Activated T-helper 2 cell treated with anti-CD3 and anti-CD28 coated beads, Interferon-gamma antibody, Interleukin-2, Interleukin-4, amounts not matched to agents 10 μg/mL and 5 μg/mL and 100 μg/mL, durations not matched to agents 14 hours and 24 hours and 36 hours (primary cell): ENCODE measurements at regions not wholly inside any gene's neighbourhood (a gene's known extent, or its start where the extent isn't known, plus 50 kb on each side); places are given as distances from the start of the nearest gene placed in this dataset.
"Not testable (repeated sequence)": the region's sequence is repeated elsewhere in the genome, so short reads cannot be mapped to it uniquely, and the experiment has no call there.

Source experiments
- DNase-seq: peaks from one replicate; pipeline ENCODE4 v3.0.0; 2021; ENCODE audit warnings: low spot score
- H3K27ac Mint-ChIP-seq: one replicate; pipeline ENCODE4 v1.8.0; 2021; ENCODE audit warnings: mixed read lengths
- H3K27me3 Mint-ChIP-seq: one replicate; pipeline ENCODE4 v1.8.0; 2021; ENCODE audit warnings: low read depth, mixed read lengths
- H3K36me3 Mint-ChIP-seq: one replicate; pipeline ENCODE4 v1.8.0; 2021; ENCODE audit warnings: low read depth, mixed read lengths
- H3K4me1 Mint-ChIP-seq: one replicate; pipeline ENCODE4 v1.8.0; 2021; ENCODE audit warnings: low read depth, mixed read lengths
- H3K4me3 Mint-ChIP-seq: one replicate; pipeline ENCODE4 v1.8.0; 2021; ENCODE audit warnings: low read depth, mild to moderate bottlenecking, moderate library complexity, mixed read lengths
- H3K9me3 Mint-ChIP-seq: one replicate; pipeline ENCODE4 v1.8.0; 2021; ENCODE audit warnings: mixed read lengths
- intact Hi-C: fragments of 100-400 bp; cut with micrococcal nuclease; formaldehyde crosslinking; loops from one replicate; pipeline ENCODE4 v1.15.1; 2023

GRCh38 chr4:188719794-188720193 is 580.6 kb downstream of the TRIML1 start:
- Mint-ChIP-seq H3K4me1 (no peaks in the 10 kb centered on the region), H3K36me3 (no peaks in the 10 kb centered on the region), H3K27ac (no peak overlapping the region), H3K4me3 (no peak overlapping the region), H3K27me3 (no peaks in the 10 kb centered on the region), H3K9me3 (peaks cover 42% of the 10 kb centered on the region)
- no peak for DNase-seq
- intact Hi-C loops, result no loop called here

- Mint-ChIP-seq H3K4me3 (no peak overlapping the region), H3K27me3 (no peaks in the 10 kb centered on the region), H3K27ac (no peak overlapping the region), H3K9me3 (peaks cover 29% of the 10 kb centered on the region), H3K36me3 (no peaks in the 10 kb centered on the region), H3K4me1 (no peaks in the 10 kb centered on the region)
- no peak for DNase-seq
- intact Hi-C loops, result no loop called here
Observed at GRCh38 chr4:188722911-188723310, 583.7 kb downstream of the TRIML1 start.

- no peaks in the 10 kb centered on the region for H3K27me3 Mint-ChIP-seq
- no peak overlapping the region for H3K4me3 Mint-ChIP-seq
- H3K9me3 Mint-ChIP-seq, result peaks cover 31% of the 10 kb centered on the region
- H3K27ac Mint-ChIP-seq, result no peak overlapping the region
- H3K36me3 Mint-ChIP-seq, result no peaks in the 10 kb centered on the region
- no peaks in the 10 kb centered on the region for H3K4me1 Mint-ChIP-seq
- DNase-seq, result no peak
- intact Hi-C loops, result no loop called here
Observed at GRCh38 chr4:188727746-188728145, 588.5 kb downstream of the TRIML1 start.

GRCh38 chr4:188728359-188728758 is 589.1 kb downstream of the TRIML1 start:
- DNase-seq, result no peak
- H3K27ac Mint-ChIP-seq, result no peak overlapping the region
- intact Hi-C loops, result no loop called here
- no peaks in the 10 kb centered on the region for H3K27me3 Mint-ChIP-seq
- H3K9me3 Mint-ChIP-seq, result peaks cover 38% of the 10 kb centered on the region
- H3K36me3 Mint-ChIP-seq, result no peaks in the 10 kb centered on the region
- no peaks in the 10 kb centered on the region for H3K4me1 Mint-ChIP-seq
- H3K4me3 Mint-ChIP-seq, result no peak overlapping the region

GRCh38 chr4:188732131-188732530 is 592.9 kb downstream of the TRIML1 start:
- intact Hi-C loops, result no loop called here
- H3K9me3 Mint-ChIP-seq, result peaks cover 40% of the 10 kb centered on the region
- H3K27ac Mint-ChIP-seq, result no peak overlapping the region
- H3K36me3 Mint-ChIP-seq, result no peaks in the 10 kb centered on the region
- H3K4me1 Mint-ChIP-seq, result no peaks in the 10 kb centered on the region
- DNase-seq, result no peak
- H3K27me3 Mint-ChIP-seq, result no peaks in the 10 kb centered on the region
- no peak overlapping the region for H3K4me3 Mint-ChIP-seq

GRCh38 chr4:188735082-188735481 is 595.8 kb downstream of the TRIML1 start:
- Mint-ChIP-seq H3K36me3 (no peaks in the 10 kb centered on the region), H3K9me3 (peaks cover 47% of the 10 kb centered on the region), H3K4me1 (no peaks in the 10 kb centered on the region), H3K27me3 (no peaks in the 10 kb centered on the region), H3K27ac (no peak overlapping the region), H3K4me3 (no peak overlapping the region)
- intact Hi-C loops, result no loop called here
- no peak for DNase-seq

- intact Hi-C loops, result no loop called here
- H3K4me1 Mint-ChIP-seq, result no peaks in the 10 kb centered on the region
- no peaks in the 10 kb centered on the region for H3K27me3 Mint-ChIP-seq
- no peak for DNase-seq
- peaks cover 32% of the 10 kb centered on the region for H3K9me3 Mint-ChIP-seq
- no peaks in the 10 kb centered on the region for H3K36me3 Mint-ChIP-seq
- H3K4me3 Mint-ChIP-seq, result no peak overlapping the region
- no peak overlapping the region for H3K27ac Mint-ChIP-seq
Observed at GRCh38 chr4:188737251-188738002, 598.2 kb downstream of the TRIML1 start.

- H3K27ac Mint-ChIP-seq, H3K4me1 Mint-ChIP-seq, H3K27me3 Mint-ChIP-seq, H3K36me3 Mint-ChIP-seq, H3K4me3 Mint-ChIP-seq, intact Hi-C loops, DNase-seq: not testable (repeated sequence)
- peaks cover 26% of the 10 kb centered on the region for H3K9me3 Mint-ChIP-seq
Observed at GRCh38 chr4:188738290-188738689, 599.0 kb downstream of the TRIML1 start.

GRCh38 chr4:188740172-188740571 is 600.9 kb downstream of the TRIML1 start:
- H3K36me3 Mint-ChIP-seq, H3K27me3 Mint-ChIP-seq, intact Hi-C loops, DNase-seq, H3K4me3 Mint-ChIP-seq, H3K27ac Mint-ChIP-seq, H3K4me1 Mint-ChIP-seq: not testable (repeated sequence)
- peaks cover 25% of the 10 kb centered on the region for H3K9me3 Mint-ChIP-seq

- intact Hi-C loops, H3K27me3 Mint-ChIP-seq, H3K4me1 Mint-ChIP-seq, DNase-seq, H3K36me3 Mint-ChIP-seq, H3K4me3 Mint-ChIP-seq, H3K27ac Mint-ChIP-seq: not testable (repeated sequence)
- H3K9me3 Mint-ChIP-seq, result peaks cover 19% of the 10 kb centered on the region
Observed at GRCh38 chr4:188740791-188741190, 601.5 kb downstream of the TRIML1 start.

GRCh38 chr4:188754372-188755002 is 615.2 kb downstream of the TRIML1 start:
- Mint-ChIP-seq H3K27me3 (no peaks in the 10 kb centered on the region), H3K27ac (no peak overlapping the region), H3K4me3 (no peak overlapping the region), H3K9me3 (peaks cover 50% of the 10 kb centered on the region), H3K4me1 (no peaks in the 10 kb centered on the region), H3K36me3 (no peaks in the 10 kb centered on the region)
- DNase-seq, result no peak
- intact Hi-C loops, result no loop called here

GRCh38 chr4:188767496-188767895 is 628.3 kb downstream of the TRIML1 start:
- Mint-ChIP-seq H3K9me3 (peaks cover 50% of the 10 kb centered on the region), H3K27ac (no peak overlapping the region), H3K4me1 (no peaks in the 10 kb centered on the region), H3K27me3 (no peaks in the 10 kb centered on the region), H3K36me3 (no peaks in the 10 kb centered on the region), H3K4me3 (no peak overlapping the region)
- intact Hi-C loops, result no loop called here
- DNase-seq, result no peak

- no peak for DNase-seq
- intact Hi-C loops, result no loop called here
- no peak overlapping the region for H3K4me3 Mint-ChIP-seq
- peaks cover 22% of the 10 kb centered on the region for H3K9me3 Mint-ChIP-seq
- no peaks in the 10 kb centered on the region for H3K36me3 Mint-ChIP-seq
- H3K27me3 Mint-ChIP-seq, result no peaks in the 10 kb centered on the region
- H3K4me1 Mint-ChIP-seq, result no peaks in the 10 kb centered on the region
- H3K27ac Mint-ChIP-seq, result no peak overlapping the region
Observed at GRCh38 chr4:188778905-188779304, 639.7 kb downstream of the TRIML1 start.
